Neutrophil (primary cell): ENCODE measurements at regions not wholly inside any gene's neighbourhood (a gene's known extent, or its start where the extent isn't known, plus 50 kb on each side); places are given as distances from the start of the nearest gene placed in this dataset.

Experiments used
- H3K27ac ChIP-seq: fragments of 200-600 bp; sonication (generic); 2 replicates; pipeline ENCODE4 v1.5.1; 2016; ENCODE audit warnings: mild to moderate bottlenecking, moderate library complexity
- H3K27me3 ChIP-seq: fragments of 200-600 bp; sonication (generic); 2 replicates; pipeline ENCODE4 v1.6.0; 2016; ENCODE audit warnings: mild to moderate bottlenecking
- H3K36me3 ChIP-seq: fragments of 200-600 bp; sonication (generic); 2 replicates; pipeline ENCODE4 v1.5.1; 2017
- H3K4me1 ChIP-seq, 2 experiments: fragments of 200-600 bp in 1 of 2; sonication (generic) in 1 of 2; 1 replicate in 1 of 2; 2 replicates in 1 of 2; pipeline versions ENCODE4 v1.5.1 to v1.6.1; 2013 to 2016; ENCODE audit warnings: low read depth in 1 of 2, low read length in 1 of 2, mild to moderate bottlenecking in 1 of 2, moderate library complexity in 1 of 2; ENCODE audit not compliant: control insufficient read depth in 1 of 2, insufficient read depth in 1 of 2
- H3K4me3 ChIP-seq, 2 experiments: fragments of 200-600 bp in 1 of 2; sonication (generic) in 1 of 2; 1 replicate in 1 of 2; 2 replicates in 1 of 2; pipeline ENCODE4 v1.5.1; 2013 to 2016; ENCODE audit warnings: low read depth in 1 of 2, low read length in 1 of 2, mild to moderate bottlenecking in 1 of 2, moderate library complexity in 1 of 2
- H3K9me3 ChIP-seq: fragments of 200-600 bp; sonication (generic); 2 replicates; pipeline ENCODE4 v1.5.1; 2016
- TF ChIP-seq, protein P1 (sequence below): fragments of 200-600 bp; sonication (generic); IDR thresholded peaks from 2 replicates; pipeline ENCODE4 v1.5.1; 2016; ENCODE audit warnings: antibody characterized with exemption

DNA sequence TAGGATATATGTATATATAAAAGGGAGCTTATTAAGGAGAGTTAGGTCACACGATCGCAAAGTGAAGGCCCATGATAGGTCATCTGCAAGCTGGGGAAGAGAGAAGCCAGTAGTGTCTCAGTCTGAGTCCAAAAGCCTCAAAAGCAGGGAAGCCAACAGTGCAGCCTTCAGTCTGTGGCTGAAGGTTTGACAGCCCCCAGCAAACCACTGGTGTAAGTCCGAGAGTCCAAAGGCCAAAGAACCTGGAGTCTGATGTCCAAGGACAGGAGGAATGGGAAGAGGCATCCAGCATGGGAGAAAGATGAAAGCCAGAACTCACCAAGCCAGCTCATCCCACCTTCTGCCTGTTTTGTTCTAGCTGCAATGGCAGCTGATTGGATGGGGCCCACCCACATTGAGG, 88.9 kb upstream of the TBX20 start:
- Histone ChIP-seq H3K27me3 (no peaks in the 10 kb centered on the region), H3K27ac (no peak overlapping the region), H3K4me3 (no peak overlapping the region), H3K4me1 (no peaks in the 10 kb centered on the region), H3K9me3 (no peaks in the 10 kb centered on the region), H3K36me3 (no peaks in the 10 kb centered on the region)
- TF ChIP-seq, protein P1, sequence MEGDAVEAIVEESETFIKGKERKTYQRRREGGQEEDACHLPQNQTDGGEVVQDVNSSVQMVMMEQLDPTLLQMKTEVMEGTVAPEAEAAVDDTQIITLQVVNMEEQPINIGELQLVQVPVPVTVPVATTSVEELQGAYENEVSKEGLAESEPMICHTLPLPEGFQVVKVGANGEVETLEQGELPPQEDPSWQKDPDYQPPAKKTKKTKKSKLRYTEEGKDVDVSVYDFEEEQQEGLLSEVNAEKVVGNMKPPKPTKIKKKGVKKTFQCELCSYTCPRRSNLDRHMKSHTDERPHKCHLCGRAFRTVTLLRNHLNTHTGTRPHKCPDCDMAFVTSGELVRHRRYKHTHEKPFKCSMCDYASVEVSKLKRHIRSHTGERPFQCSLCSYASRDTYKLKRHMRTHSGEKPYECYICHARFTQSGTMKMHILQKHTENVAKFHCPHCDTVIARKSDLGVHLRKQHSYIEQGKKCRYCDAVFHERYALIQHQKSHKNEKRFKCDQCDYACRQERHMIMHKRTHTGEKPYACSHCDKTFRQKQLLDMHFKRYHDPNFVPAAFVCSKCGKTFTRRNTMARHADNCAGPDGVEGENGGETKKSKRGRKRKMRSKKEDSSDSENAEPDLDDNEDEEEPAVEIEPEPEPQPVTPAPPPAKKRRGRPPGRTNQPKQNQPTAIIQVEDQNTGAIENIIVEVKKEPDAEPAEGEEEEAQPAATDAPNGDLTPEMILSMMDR = no peak

- no peaks in the 10 kb centered on the region for H3K4me1 ChIP-seq
- H3K36me3 ChIP-seq = no peaks in the 10 kb centered on the region
- no peaks in the 10 kb centered on the region for H3K9me3 ChIP-seq
- no peaks in the 10 kb centered on the region for H3K27me3 ChIP-seq
- TF ChIP-seq, protein P1 = no peak
- H3K4me3 ChIP-seq = no peak overlapping the region
- no peak overlapping the region for H3K27ac ChIP-seq
Measured at GRCh38 chr7:35339811-35340210, 85.9 kb upstream of the TBX20 start.

DNA sequence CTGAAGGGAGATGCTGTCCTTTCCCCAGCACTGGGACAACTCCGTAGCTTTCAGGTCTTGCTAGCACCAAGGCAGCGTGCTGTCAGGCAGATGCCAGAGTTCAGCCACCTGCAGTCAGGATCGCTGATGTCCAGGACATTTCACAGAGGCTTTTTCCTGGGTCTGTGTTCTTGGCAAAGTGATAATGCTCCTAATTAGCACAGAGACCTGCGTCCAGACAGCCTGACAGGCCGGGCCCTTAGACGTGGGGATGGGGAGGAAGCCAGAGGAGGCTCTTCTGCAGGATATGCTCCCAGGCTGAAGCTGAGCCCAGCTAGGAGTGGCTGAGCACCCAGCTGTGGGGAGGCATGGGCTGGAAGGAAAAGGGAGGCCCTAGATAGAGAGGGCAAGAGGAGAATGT, 82.5 kb upstream of the TBX20 start:
- no peak overlapping the region for H3K4me3 ChIP-seq

DNA sequence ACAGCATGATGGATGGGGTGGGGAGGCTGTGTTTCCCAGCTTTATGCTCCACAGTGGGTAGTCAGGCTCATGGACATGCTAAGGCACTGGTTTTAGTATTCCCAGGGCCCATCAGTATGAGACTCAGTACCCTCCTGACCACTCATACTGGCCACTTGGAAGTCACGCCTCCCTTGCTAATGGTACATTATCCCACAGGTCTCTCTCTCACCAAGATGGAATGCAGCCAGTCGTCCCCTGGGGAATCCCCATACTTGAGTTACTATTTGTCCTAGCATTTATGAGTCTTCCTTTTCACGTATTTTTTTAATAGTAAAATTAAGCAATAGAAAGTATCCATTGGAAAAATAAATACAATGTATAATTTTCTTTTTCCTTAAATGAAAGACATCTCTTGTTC, 80.6 kb upstream of the TBX20 start:
- Histone ChIP-seq H3K4me3 (no peak overlapping the region), H3K4me1 (no peaks in the 10 kb centered on the region), H3K27me3 (no peaks in the 10 kb centered on the region), H3K27ac (no peak overlapping the region), H3K9me3 (no peaks in the 10 kb centered on the region), H3K36me3 (no peaks in the 10 kb centered on the region)
- TF ChIP-seq, protein P1 = no peak

More for the DNA sequence above, 82.5 kb upstream of the TBX20 start:
- no peaks in the 10 kb centered on the region for H3K36me3 ChIP-seq
- H3K4me1 ChIP-seq = no peaks in the 10 kb centered on the region
- H3K9me3 ChIP-seq = no peaks in the 10 kb centered on the region
- H3K27me3 ChIP-seq = no peaks in the 10 kb centered on the region
- TF ChIP-seq, protein P1 = no peak
- no peak overlapping the region for H3K27ac ChIP-seq

DNA sequence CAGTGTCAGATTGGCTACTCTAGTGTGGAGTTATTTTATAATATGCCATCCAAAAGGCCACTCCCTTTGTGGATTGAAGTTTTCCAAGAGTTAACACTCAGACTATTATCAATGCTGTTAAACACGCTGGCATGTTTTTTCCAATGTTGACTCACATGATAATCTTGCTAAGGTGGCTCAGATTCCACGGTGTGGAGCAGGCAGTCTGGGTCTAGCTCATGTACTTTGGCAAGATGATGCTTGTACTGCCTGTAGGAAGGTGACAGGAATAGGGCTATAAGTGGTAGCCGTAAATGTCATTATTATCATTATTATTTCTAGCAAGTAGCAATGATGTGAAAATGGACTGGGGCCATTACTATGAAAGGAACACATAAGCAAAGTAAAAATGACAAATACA, 79.4 kb upstream of the TBX20 start:
- Histone ChIP-seq H3K36me3 (no peaks in the 10 kb centered on the region), H3K4me3 (no peak overlapping the region), H3K27me3 (no peaks in the 10 kb centered on the region), H3K27ac (no peak overlapping the region), H3K9me3 (no peaks in the 10 kb centered on the region), H3K4me1 (no peaks in the 10 kb centered on the region)
- TF ChIP-seq, protein P1 = no peak
